Bone marrow (tissue), 2 donors: ENCODE measurements at regions not wholly inside any gene's neighbourhood (a gene's known extent, or its start where the extent isn't known, plus 50 kb on each side); places are given as distances from the start of the nearest gene placed in this dataset.
A peak's percentile ranks its signal among the peaks of the same experiment; 100 is the strongest.

ENCODE experiments used
- DNase-seq, 2 donors: peaks; one replicate each; lab custom pipeline; 2025; lab: John Stamatoyannopoulos, UW

DNA sequence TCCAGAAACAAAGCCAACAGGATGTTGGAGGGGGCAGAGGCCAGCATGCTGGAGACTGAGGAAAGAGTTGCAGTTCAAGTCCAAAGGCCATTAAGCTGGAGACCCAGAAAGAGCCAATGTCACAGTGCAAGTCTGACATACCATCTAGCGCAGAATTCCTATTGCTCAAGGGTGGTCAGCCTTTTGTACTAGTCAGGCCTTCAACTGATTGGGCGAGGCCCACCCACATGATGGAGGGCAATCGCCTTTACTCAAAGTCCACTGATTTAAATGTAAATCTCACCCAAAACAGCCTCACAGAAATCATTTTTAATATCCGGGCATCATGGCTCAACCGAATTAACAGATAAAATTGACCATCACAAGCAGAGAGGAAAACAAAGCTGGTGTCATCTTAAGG, 113.9 kb downstream of the RCN1 start:
- DNase-seq: no peak

DNA sequence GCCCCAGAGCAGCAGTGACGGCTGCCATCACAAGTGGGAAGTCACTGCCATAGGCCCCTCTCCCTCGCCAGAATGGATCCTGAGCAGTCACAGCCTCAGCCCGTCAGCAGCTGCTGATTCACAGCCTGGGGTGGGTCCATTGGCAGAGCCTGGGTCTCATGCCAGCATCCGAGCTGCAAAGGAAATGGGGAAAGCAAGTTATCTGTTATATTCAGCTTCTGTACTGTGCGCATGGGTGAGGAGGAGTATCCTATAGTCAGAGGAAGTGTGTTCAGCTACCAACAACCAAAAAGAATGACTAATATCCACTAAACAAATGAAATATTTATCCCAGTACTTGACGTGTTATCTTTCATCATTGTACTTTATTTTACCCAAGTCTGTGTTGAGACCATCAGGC, 119.7 kb downstream of the RCN1 start:
- DNase-seq: peak in 1 of 2 donors; percentile 17

DNA sequence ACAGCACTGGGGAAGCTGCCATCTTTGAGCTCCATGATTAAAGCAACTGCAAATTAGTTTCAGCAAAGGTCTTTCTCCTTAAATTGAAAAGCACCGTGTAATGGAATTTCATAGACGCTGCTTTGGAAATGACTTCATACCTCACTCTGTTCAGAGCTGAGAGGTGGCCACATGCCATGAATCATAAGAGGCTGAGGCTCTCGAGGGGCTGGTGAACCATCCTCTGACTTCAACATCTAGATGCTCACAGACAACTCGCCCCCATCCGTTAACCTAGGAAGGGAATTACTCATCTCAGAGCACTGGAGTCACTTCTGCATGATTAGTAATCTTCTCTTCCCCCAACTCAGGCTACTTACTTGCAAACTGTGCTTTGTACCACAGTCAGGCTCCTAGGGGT, 122.3 kb downstream of the RCN1 start:
- no peak for DNase-seq

DNA sequence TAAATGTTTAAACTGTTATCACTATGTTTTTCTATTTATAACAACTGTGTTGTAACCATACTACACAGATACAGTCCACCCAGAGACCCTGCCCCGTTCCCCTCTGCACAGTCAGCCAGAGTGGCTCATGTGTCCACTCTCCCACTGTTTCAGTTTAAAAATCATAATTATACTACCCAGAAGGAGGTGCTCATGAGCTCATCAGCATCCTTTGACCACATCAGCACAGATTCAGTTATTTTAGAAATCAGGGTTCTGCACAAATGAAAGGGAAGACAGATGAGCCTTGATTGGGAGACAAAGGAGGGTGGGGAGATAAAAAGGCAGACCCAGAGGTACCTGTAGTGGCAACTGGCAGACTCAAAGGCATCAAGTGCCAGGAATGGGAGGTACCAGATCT, 124.3 kb downstream of the RCN1 start:
- no peak for DNase-seq

DNA sequence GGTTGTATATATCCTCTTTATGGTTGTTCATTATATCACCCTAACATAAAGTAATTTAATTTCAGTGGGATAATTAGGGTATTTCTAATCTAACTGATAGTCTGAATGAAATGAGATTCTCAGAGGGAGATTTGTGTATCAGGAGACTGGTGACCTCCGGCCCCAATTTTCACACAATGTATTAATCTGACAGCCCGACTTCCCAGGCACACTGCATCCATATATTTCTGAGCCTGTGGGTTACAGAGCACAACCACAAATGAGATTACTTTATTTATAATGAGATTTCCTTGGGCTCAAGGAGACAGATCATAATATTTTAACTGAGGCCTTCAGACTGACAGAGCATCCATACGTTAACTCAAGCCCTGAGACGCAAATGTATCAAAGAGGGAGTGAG, 125.9 kb downstream of the RCN1 start:
- no peak for DNase-seq

DNA sequence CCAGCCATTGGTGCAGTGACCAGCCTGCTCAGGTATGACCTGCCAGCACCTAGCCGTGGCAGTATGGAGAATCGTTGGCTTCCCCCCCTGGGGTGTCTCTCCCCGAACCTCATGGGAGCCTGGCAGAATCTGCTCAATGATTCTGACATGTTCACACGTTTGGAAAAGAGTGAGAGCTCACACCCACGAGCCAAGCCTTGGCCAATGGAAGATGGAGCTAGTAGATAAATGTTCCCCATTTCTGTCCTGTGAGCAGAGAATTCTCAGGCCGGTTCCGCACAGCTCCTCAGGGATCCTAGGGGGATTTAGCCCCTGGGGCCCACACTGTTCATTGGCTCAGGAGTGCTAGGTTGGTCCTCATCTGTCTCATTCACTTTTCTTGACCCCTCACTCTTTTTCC, 128.4 kb downstream of the RCN1 start:
- no peak for DNase-seq

DNA sequence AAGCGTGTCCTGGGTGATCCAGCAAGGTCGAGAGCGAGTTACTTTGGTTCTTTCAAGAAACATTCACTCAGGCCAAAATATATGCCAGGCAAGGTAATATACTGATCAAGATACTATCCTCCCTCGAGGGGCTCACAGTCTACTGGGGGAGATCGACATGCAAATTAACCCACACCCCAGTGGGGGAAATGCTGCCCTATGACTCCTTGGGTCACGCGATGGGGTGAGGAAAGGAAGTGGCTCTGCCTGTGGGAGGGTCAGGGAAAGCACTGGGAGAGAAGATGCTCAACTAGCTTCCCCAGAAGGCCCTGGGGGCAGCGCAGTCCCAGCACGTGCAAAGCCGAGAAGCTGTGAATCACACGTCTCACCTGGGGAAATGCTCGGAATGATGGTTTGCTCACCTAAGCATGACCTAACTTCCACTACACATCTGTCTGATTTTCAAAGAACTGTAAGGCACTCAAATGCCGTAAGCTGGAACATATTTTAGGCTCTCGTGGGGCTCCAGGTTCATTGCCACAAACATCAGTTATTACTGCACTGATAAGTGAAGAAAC, 130.7 kb downstream of the RCN1 start:
- no peak for DNase-seq

DNA sequence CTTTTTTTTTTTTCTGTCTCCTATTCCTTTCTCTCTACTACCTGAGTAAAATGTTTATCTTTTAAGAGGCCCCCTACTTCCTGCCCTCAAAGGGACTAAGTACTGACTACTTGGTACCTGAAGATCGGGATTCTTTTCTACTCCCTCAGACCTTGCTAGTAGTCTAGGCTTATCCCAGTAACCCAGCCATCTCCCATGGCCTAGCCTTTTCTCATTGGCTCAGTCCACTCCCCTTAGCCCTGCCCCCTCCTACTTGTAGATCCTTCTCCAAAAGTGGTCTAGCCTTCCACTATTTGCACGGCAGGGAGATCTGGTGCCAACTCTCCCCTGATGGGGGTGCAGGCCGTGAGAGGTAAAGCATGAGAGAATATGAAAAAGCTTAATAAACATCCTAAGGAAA, 133.7 kb downstream of the RCN1 start:
- no peak for DNase-seq

DNA sequence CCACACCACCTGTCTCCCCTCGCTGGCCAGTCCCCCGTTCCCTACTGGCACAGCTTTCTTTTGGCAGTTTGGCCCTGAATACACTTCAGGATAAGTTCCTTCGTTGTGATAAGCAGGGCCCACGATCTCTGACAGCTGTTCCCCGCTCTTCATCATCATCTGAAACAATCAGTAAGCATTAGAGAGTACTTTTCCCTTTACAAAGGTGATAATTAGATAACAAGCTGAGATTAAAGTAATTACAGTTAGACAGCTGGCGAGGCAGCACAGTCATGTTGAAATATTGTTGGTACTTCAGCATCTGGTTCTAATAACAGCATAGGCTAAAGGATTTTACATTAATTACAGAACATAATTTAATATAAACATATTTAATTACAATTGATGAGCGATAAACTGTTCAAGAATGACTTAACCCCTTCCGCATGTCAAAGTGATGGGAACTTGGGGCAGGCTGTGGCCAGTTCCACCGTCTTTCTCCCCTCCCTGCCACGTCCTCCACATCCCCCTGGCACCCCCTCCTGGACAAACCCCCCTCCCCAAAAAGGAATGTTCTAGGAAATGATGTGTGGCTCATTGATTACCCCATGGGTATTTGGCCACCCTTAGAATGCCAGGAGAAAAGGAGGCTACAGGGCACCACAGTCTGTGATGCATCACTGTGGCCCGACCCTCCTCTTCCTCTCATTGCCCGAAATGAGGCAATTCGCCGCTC, 134.9 kb downstream of the RCN1 start:
- DNase-seq: no peak

DNA sequence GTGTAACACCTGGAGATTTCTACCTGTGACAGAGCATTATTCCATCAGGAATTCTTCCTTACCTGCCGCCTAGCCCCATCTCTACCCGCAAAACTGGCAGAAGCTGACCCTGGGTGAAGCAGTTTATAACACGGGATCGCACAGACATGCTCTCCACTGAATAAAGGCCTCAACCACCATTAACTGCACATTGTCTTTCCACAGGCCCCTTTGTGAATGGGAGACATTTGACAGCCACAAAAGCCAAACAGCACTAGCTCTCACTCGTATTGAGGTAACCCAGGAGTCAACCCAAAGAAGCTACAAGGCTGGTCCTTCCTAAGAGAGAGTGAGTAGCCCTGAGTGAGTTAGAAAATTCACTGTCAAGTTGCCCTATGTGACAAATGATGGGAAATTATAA, 135.6 kb downstream of the RCN1 start:
- no peak for DNase-seq

DNA sequence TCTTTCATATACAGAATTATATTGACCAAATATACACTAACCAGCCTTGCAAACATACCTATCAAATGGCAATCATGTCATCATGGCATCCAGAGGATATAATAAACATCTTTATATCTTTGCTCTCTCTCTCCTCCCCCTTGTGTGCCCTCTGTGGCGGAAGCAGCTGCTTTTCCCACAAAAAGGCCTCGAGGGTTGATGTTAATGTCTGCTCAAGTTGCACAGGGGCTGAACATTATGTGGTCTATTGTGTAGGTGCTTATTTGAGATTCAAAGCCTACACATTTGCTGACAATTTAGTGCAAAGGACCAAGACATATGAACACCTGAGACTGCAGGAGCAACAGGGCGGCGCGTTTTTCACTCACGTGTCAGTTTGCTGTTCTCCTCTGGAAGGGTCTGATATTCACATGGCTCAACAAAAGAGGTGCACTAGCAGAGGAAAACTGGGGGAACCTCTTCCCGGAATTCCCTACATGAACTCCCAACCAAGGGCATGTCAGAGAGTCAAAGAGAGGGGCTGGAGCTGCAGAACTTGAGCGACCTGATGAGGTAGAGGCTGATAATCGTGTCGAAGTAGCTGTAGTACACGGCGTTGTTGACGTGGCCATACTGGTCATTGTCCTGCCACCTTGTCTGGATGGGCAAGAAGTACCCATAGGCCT, 138.8 kb downstream of the RCN1 start:
- no peak for DNase-seq

DNA sequence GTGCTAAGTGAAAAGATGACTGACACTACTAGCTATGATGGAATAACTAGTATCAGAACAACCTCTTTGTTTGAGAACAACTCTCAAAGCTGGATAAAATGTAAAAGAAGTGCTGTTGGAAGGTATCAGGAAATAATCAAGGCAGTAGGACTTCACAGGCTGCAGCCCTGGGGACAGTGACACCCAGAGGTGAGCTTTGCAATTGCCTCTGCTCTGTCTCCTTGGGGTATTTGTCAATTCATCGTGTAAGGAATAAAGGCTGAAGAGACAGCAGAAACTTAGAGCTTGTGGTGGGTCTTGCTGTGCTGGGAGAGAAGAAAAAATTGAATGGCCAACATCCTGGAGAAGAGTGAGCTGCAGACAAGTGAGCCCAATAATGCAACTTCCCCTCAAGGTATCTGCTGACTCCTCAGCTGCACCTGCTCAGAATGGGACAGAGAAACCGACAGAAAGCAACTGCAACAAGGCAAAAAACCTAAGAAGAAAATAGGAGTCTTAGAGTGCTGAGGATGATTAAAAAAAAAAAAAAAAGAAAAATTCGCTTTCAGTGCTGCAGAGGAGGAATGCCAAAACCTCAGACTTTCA, 141.1 kb downstream of the RCN1 start:
- no peak for DNase-seq

DNA sequence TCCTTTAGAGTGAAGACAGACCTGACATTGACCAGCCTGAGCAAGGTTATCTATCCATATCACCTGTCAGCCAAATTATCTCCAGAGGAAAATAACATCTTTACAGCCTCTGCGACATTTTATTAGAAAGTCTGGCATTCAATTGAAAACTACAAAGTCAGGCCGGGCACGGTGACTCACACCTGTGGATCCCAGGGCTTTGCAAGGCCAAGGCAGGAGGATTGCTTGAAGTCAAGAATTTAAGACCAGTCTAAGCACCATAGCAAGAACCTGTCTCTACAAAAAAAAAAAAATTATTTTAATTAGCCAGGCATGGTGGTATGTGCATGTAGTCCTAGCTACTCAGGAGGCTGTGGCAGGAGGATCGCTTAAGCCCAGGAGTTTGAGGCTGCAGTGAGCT, 141.6 kb downstream of the RCN1 start:
- DNase-seq: no peak

DNA sequence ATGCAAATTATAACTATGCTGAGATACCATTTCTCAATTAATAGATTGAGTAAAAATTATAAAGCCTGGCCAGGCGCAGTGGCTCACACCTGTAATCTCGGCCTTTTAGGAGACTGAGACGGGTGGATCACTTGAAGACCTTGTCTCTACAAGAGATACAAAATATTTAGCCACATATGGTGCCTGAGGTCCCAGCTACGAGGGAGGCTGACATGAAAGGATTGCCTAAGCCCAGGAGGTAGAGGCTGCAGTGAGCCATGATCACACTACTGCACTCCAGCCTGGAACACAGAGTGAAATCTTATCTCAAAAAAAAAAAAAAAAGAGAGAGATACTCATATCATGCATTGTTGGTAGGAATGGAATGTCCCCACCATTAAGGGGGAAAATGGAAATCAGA, 142.4 kb downstream of the RCN1 start:
- DNase-seq: no peak

DNA sequence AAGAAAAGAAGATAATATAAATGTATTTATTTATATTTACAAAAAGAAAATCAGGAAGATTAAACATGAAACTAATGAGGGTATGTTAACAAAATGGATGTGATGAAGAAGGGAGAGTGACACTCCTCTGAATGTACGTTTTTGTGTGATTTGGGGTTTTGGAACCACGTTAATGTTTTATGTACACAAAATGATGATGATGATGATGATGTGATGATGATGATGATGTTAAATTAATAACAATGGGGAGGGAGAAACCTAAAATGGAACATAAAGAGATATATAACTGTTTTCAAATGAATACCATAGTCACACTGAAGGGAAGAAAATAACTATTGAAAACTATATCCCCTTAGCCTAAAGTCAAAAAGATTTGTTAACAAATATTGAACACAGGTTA, 143.1 kb downstream of the RCN1 start:
- DNase-seq: no peak

DNA sequence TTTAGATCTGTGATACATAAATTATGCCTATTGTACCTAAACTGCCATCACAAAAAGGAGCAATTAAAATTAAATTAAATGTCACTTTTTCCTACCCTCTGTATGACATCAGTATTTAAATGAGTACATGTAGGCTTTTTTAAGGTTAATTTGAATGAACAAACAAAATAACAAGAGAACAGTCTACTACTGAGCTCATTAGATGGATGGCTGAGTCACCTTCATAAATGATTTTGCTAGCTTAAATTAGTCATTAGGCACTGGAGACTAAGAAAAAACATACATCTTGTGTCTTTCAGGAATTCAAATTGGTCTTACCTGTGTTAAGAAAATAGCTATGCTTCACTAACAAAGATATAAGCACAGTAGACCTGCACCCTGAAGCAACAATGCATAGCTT, 153.6 kb downstream of the RCN1 start:
- DNase-seq: no peak

DNA sequence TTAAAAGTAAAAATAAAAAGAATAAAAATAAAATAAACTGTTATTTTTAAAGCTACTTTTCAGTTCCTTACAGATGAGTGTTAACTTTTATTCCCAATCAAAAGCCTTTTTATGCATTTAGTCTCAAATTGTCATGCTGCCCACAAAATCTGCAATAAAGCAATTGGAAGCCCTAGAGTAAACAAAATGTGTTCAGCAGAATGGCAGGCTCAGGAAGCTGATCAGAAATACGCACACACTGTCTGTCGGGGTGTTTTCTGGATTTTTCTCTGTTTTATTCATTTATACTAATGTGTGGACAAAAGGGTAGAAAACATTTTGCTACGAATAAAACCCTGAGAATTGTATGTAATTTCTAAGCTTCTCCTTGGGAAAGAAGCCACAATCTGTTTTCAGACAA, 162.8 kb downstream of the RCN1 start:
- DNase-seq: no peak

DNA sequence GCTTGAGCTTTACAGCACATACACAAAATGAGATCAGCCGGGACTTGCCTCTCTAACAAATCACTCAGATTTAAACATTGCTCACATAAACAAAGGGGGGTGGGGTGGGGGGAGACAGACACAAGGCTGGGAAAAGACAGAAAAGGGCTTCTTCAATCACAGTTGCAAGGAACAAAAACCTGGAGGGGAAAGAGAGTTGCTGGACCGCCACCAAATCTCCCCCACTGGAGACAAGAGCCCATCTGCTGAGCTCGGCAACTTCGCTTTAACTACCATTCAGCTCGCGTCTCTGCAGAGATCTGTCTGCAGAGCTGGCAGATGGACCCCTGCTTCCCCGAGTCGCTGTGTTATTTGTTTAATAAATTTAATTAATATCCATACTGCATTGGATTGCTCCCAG, 165.0 kb downstream of the RCN1 start:
- no peak for DNase-seq

DNA sequence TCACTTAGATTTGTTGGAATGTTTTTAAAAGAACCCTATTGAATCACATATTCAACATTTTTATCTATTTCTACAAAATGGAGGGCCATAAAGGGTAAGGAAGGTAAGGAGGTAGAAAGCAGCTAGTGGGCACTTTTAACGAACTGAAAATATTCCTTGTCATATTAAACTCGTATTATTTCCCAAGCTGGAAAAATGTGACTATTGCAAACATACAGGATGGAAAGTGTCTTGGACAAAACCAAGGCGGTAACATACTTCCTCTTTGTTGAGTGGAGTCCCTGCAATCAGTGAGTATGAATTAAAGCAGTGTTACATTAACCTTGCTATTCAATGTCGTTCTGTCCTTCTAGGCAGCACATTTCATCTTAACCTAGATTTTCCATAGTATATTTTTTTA, 165.6 kb downstream of the RCN1 start:
- no peak for DNase-seq

DNA sequence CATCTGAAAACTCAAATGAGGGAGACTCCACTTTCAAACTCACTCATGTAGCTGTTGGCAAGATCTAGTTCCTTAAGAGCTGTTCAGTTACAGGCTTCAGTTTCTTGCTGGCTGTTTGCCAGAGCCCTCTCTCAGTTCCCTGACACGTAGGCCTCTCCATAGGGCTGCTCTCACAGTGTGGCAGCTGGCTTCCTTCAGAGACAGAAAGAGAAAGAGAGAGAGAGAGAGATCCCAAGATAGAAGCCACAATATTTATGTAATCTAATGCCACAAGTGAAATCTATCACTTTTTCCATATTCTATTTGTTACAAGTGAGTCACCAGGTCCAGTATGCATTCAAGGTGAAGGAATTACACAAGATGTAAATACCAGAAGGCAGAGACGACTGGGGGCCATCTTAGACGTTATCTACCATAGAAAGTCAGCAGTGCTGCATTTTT, 168.8 kb downstream of the RCN1 start:
- DNase-seq: peak in 1 of 2 donors; percentile 1

DNA sequence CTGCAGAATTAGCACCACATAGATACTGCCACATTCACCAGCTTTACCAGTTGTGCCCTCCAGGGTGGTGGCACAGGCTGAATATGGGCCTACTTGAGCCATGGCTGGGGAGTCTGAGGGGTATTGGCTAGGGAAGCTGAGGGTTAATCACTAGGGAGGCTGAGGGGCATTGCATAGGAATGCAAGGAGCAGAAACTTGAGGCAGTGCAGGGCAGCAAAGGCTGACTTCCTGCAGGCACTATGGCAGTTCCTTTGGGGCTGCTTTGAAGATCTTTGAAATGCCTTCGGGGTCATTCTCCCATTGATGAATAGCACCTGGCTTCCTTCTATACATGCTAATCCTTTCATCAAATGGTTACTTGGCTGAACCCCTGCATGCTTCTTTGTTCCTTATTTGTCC, 171.5 kb downstream of the RCN1 start:
- DNase-seq: no peak

DNA sequence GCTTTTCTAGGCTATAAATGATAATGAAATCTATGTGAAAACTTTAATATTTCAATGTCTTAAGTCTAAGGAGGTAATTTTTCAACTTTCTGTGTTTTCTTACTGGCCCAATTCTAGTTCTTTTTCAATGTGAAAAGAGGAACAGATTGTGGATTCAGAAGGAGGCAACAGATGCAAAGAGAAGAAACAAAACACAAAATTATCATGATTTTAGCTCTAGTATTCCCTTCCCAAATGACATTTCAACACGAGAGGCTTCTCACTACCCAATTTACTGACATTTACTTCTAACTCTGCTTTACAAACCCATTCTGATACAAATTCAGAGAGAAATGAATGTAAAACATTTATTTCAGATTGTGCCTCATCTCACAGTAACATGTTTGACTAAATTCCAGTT, 169.4 kb downstream of the WT1 start:
- no peak for DNase-seq

DNA sequence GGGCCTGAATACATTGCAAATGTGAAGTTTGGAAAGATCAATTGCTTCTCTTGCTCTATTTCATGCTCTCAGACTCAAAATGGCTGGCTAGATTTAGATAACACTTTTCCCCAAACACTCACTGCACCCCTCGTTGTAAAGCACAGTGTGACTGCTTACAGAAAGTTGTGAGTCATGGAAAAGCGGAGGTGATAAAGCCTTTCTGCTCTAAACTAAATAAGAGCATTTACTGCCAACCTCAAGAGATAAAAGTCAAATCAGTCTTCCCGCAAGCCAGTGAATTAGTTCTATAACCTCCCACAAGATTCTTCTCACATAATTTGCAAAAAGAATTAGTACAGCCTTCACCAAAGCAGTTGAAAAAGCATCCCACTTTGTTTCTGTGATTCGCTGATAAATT, 168.7 kb downstream of the WT1 start:
- no peak for DNase-seq
